B cell (primary cell): ENCODE measurements at regions not wholly inside any gene's neighbourhood (a gene's known extent, or its start where the extent isn't known, plus 50 kb on each side); places are given as distances from the start of the nearest gene placed in this dataset.

Experiments used
- ATAC-seq: fragments of 200-7000 bp; cut with Tn5 transposase; one replicate; pipeline ENCODE4 v1.10.0; 2021; ENCODE audit warnings: low read depth, mild to moderate bottlenecking, moderate number of reproducible peaks, moderate library complexity
- CTCF ChIA-PET: fragments of 350-600 bp; sonication (Branson Sonifier 250); formaldehyde crosslinking; loops from one replicate; lab custom pipeline; 2021; ENCODE audit warnings: antibody characterized with exemption, inconsistent platforms; lab: Charles Lee
- POLR2A ChIA-PET: fragments of 350-600 bp; sonication (Branson Sonifier 250); formaldehyde crosslinking; loops from one replicate; lab custom pipeline; 2021; ENCODE audit warnings: antibody characterized with exemption; lab: Charles Lee
- DNase-seq: peaks from one replicate; pipeline ENCODE4 v3.0.0; 2013
- H2AFZ ChIP-seq: 2 replicates; pipeline ENCODE4 v1.6.1; 2012; ENCODE audit warnings: mild to moderate bottlenecking, low read depth, low read length; ENCODE audit not compliant: insufficient read depth, poor library complexity, severe bottlenecking
- H3K27ac ChIP-seq, 2 donors: 1 replicate in 1 of 2; 2 replicates in 1 of 2; pipeline ENCODE4 v1.5.1; 2012 to 2013; ENCODE audit warnings: low read length in 2 of 2, mild to moderate bottlenecking in 2 of 2, moderate library complexity in 1 of 2
- H3K27me3 ChIP-seq, 4 experiments: fragments of 200-600 bp in 1 of 4; sonication (generic) in 1 of 4; replicated peaks in 1 of 4; 1 replicate in 2 of 4; 2 replicates in 2 of 4; pipeline versions ENCODE4 v1.6.1 to v1.7.0; 2013 to 2016; ENCODE audit warnings: low read length in 3 of 4, mild to moderate bottlenecking in 2 of 4, mixed read lengths in 1 of 4, moderate library complexity in 1 of 4; ENCODE audit not compliant: insufficient read depth in 4 of 4, control insufficient read depth in 3 of 4; ENCODE audit errors: control extremely low read depth in 1 of 4
- H3K36me3 ChIP-seq, 2 experiments: replicated peaks in 1 of 2; 1 replicate in 1 of 2; 2 replicates in 1 of 2; pipeline versions ENCODE4 v1.6.1 to v1.7.1; 2013; ENCODE audit warnings: low read length in 1 of 2; ENCODE audit not compliant: insufficient read depth in 2 of 2, control insufficient read depth in 1 of 2; ENCODE audit errors: control extremely low read depth in 1 of 2, extremely low read depth in 1 of 2
- H3K4me1 ChIP-seq, 2 donors: fragments of 200-600 bp in 1 of 2; sonication (generic) in 1 of 2; 1 replicate in 1 of 2; 2 replicates in 1 of 2; pipeline versions ENCODE4 v1.5.1 to v1.6.1; 2013 to 2017; ENCODE audit warnings: low read length in 2 of 2; ENCODE audit not compliant: control insufficient read depth in 2 of 2, insufficient read depth in 2 of 2
- H3K4me2 ChIP-seq: replicated peaks from 2 replicates; pipeline ENCODE3; 2012; ENCODE audit warnings: mild to moderate bottlenecking, low read depth, low read length; ENCODE audit not compliant: poor library complexity, severe bottlenecking
- H3K4me3 ChIP-seq, 5 experiments: fragments of 200-600 bp in 1 of 5; sonication (generic) in 1 of 5; 1 replicate in 3 of 5; 2 replicates in 2 of 5; pipeline versions ENCODE4 v1.5.1 to v1.7.0; 2011 to 2016; ENCODE audit warnings: low read length in 4 of 5, mild to moderate bottlenecking in 4 of 5, low read depth in 2 of 5, control low read depth in 1 of 5, moderate library complexity in 1 of 5; ENCODE audit not compliant: insufficient read depth in 1 of 5; ENCODE audit errors: control extremely low read depth in 1 of 5, extremely low read depth in 1 of 5
- H3K79me2 ChIP-seq: fragments of 200-600 bp; sonication (generic); one replicate; pipeline ENCODE4 v1.6.0; 2016; ENCODE audit warnings: low read length; ENCODE audit not compliant: control insufficient read depth, insufficient read depth
- H3K9ac ChIP-seq: fragments of 200-600 bp; sonication (generic); 2 replicates; pipeline ENCODE4 v1.6.1; 2017; ENCODE audit warnings: mild to moderate bottlenecking, low read length, moderate library complexity
- H3K9me3 ChIP-seq, 3 donors: one replicate each; pipeline versions ENCODE4 v1.6.1 to v1.7.1; 2013; ENCODE audit warnings: low read length in 2 of 3; ENCODE audit not compliant: control insufficient read depth in 2 of 3, insufficient read depth in 1 of 3; ENCODE audit errors: control extremely low read depth in 1 of 3
- H4K20me1 ChIP-seq: 2 replicates; pipeline ENCODE4 v1.6.0; 2012; ENCODE audit warnings: mild to moderate bottlenecking, low read length; ENCODE audit not compliant: insufficient read depth, control insufficient read depth, poor library complexity, severe bottlenecking
- H3K27ac Mint-ChIP-seq: one replicate; pipeline ENCODE4 v1.8.0; 2021; ENCODE audit warnings: mixed read lengths
- H3K27me3 Mint-ChIP-seq: one replicate; pipeline ENCODE4 v1.8.0; 2021; ENCODE audit warnings: mixed read lengths
- H3K4me1 Mint-ChIP-seq: one replicate; pipeline ENCODE4 v1.8.0; 2021; ENCODE audit warnings: mixed read lengths
- H3K4me3 Mint-ChIP-seq: one replicate; pipeline ENCODE4 v1.8.0; 2021; ENCODE audit warnings: mixed read lengths
- H3K9me3 Mint-ChIP-seq: one replicate; pipeline ENCODE4 v1.8.0; 2022; ENCODE audit warnings: mixed read lengths; ENCODE audit not compliant: insufficient read depth
- EZH2 ChIP-seq: IDR thresholded peaks from 2 replicates; pipeline ENCODE4 v1.6.1; 2012; ENCODE audit warnings: borderline replicate concordance, low read depth, mild to moderate bottlenecking, moderate library complexity, low read length; ENCODE audit not compliant: insufficient read depth, poor library complexity, severe bottlenecking
- WGBS: methylation state at CpG from one replicate; pipeline ENCODE4 v1.1.5; 2013; ENCODE audit warnings: missing lambda C conversion rate; ENCODE audit not compliant: insufficient coverage; 5-methylcytosine and 5-hydroxymethylcytosine counted together
- intact Hi-C: fragments of 100-400 bp; cut with micrococcal nuclease; formaldehyde crosslinking; loops from one replicate; pipeline ENCODE4 v1.10.0; 2022
- TF ChIP-seq, protein P1 (sequence below): fragments of 200-600 bp; IDR thresholded peaks from one replicate; pipeline ENCODE4 v1.8.0; 2022; ENCODE audit warnings: antibody characterized with exemption, mild to moderate bottlenecking

DNA sequence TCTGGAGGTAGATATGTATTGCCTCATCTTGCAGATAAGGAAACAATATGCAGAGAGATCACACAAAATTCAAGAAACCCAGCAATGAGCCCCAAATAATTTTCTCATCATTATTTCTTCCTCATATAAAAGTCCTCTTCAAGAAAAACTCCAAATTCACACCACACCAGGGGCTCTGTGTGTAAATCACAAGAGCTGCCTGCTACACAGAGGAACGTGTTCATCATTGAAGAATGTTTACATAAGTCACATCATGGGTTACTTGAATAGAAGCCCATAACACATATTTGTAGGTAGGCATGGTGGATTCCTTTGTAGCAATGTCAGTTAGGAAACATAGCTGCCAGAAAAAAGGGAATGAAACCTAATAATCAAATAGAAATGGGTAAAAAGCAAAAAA lies 308.1 kb upstream of the TLE4 start:
- ATAC-seq (no peak), DNase-seq (no peak)
- no peaks in the 10 kb centered on the region for H3K4me1 ChIP-seq
- Mint-ChIP-seq H3K9me3 (no peaks in the 10 kb centered on the region), H3K4me3 (no peak overlapping the region), H3K4me1 (no peaks in the 10 kb centered on the region), H3K27me3 (peaks cover 22% of the 10 kb centered on the region), H3K27ac (no peak overlapping the region)
- H3K9ac ChIP-seq = no peak overlapping the region
- peaks cover 0 to 3% (median 0%) of the 10 kb centered on the region in 3 donors for H3K9me3 ChIP-seq
- H3K4me2 ChIP-seq = no peak overlapping the region
- TF ChIP-seq, protein P1, sequence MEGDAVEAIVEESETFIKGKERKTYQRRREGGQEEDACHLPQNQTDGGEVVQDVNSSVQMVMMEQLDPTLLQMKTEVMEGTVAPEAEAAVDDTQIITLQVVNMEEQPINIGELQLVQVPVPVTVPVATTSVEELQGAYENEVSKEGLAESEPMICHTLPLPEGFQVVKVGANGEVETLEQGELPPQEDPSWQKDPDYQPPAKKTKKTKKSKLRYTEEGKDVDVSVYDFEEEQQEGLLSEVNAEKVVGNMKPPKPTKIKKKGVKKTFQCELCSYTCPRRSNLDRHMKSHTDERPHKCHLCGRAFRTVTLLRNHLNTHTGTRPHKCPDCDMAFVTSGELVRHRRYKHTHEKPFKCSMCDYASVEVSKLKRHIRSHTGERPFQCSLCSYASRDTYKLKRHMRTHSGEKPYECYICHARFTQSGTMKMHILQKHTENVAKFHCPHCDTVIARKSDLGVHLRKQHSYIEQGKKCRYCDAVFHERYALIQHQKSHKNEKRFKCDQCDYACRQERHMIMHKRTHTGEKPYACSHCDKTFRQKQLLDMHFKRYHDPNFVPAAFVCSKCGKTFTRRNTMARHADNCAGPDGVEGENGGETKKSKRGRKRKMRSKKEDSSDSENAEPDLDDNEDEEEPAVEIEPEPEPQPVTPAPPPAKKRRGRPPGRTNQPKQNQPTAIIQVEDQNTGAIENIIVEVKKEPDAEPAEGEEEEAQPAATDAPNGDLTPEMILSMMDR = no peak
- no peak for TF ChIP-seq EZH2
- intact Hi-C loops = no loop called here
- H3K79me2 ChIP-seq = no peaks in the 10 kb centered on the region
- no CpG with 5 or more reads among the region's 1 CpG for WGBS
- no peak overlapping the region for H2AFZ ChIP-seq
- H4K20me1 ChIP-seq = no peaks in the 10 kb centered on the region
- ChIA-PET CTCF (interaction anchor here (0.6 kb wide), 1 partner anchor 1490 kb away, joined by 3 read pairs; no protein-coding TSS in a partner anchor), POLR2A (no interaction called here)
- peaks cover 0 to 32% (median 20%) of the 10 kb centered on the region in 4 experiments for H3K27me3 ChIP-seq
- H3K4me3 ChIP-seq = no peak overlapping the region
- H3K27ac ChIP-seq = no peak overlapping the region
- H3K36me3 ChIP-seq = no peaks in the 10 kb centered on the region

DNA sequence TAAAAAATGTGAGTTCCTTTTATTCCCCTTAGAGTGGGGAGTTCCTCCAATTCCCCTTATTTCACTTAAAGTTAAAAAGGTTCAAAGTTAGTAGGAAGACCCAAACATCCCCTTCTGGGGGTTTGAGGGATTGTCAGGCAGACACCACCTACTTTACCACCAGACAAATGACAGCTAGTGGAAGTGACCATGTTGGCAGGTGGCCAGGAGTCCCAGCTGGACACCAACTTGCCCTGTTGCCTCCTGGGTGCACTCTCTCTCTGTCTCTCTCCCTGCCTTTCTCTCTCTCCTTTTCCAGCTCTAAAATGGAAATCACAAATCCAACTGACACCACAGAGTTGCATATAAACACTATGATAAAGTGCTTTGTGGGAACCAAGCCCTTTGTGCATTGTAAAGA lies 307.7 kb upstream of the TLE4 start:
- DNase-seq (no peak), ATAC-seq (no peak)
- intact Hi-C loops = no loop called here
- Histone ChIP-seq H3K27me3 (peaks cover 0 to 28% (median 17%) of the 10 kb centered on the region in 4 experiments), H3K9ac (no peak overlapping the region), H3K4me1 (no peaks in the 10 kb centered on the region), H4K20me1 (no peaks in the 10 kb centered on the region), H2AFZ (no peak overlapping the region), H3K27ac (no peak overlapping the region), H3K4me3 (no peak overlapping the region), H3K36me3 (no peaks in the 10 kb centered on the region), H3K79me2 (no peaks in the 10 kb centered on the region), H3K9me3 (peaks cover 0 to 3% (median 0%) of the 10 kb centered on the region in 3 donors), H3K4me2 (no peak overlapping the region)
- Mint-ChIP-seq H3K27ac (no peak overlapping the region), H3K9me3 (no peaks in the 10 kb centered on the region), H3K4me3 (no peak overlapping the region), H3K27me3 (peaks cover 18% of the 10 kb centered on the region), H3K4me1 (no peaks in the 10 kb centered on the region)
- ChIA-PET POLR2A (no interaction called here), CTCF (interaction anchor here (0.6 kb wide), 1 partner anchor 1490 kb away, joined by 3 read pairs; no protein-coding TSS in a partner anchor)
- TF ChIP-seq, protein P1 = no peak
- TF ChIP-seq EZH2 = no peak
